NT2/D1 (cell line): ENCODE measurements at regions not wholly inside any gene's neighbourhood (a gene's known extent, or its start where the extent isn't known, plus 50 kb on each side); places are given as distances from the start of the nearest gene placed in this dataset.
A peak's percentile ranks its signal among the peaks of the same experiment; 100 is the strongest.
"Not testable (repeated sequence)": the region's sequence is repeated elsewhere in the genome, so short reads cannot be mapped to it uniquely, and the experiment has no call there.

ENCODE experiments used
- DNase-seq: peaks from one replicate; pipeline ENCODE4 v3.0.0-alpha.2; 2011; ENCODE audit warnings: low read depth, low spot score
- H3K27me3 ChIP-seq: 2 replicates; pipeline ENCODE4 v1.6.0; 2011; ENCODE audit warnings: mild to moderate bottlenecking; ENCODE audit not compliant: insufficient read length, insufficient read depth
- H3K36me3 ChIP-seq: 2 replicates; pipeline ENCODE4 v1.6.1; 2011; ENCODE audit warnings: mild to moderate bottlenecking, low read length, mixed read lengths; ENCODE audit not compliant: insufficient read depth, insufficient read length
- H3K4me1 ChIP-seq: 2 replicates; pipeline ENCODE4 v1.5.1; 2011; ENCODE audit not compliant: insufficient read depth, insufficient read length
- H3K4me3 ChIP-seq: 2 replicates; pipeline ENCODE4 v1.5.1; 2011; ENCODE audit warnings: low read depth; ENCODE audit not compliant: insufficient read length
- H3K9ac ChIP-seq: 2 replicates; pipeline ENCODE4 v1.6.0; 2011; ENCODE audit warnings: low read depth; ENCODE audit not compliant: insufficient read length
- H3K9me3 ChIP-seq: 2 replicates; pipeline ENCODE4 v1.5.1; 2011; ENCODE audit warnings: mild to moderate bottlenecking, low read length; ENCODE audit not compliant: insufficient read depth
- SUZ12 ChIP-seq: IDR thresholded peaks from 2 replicates; pipeline ENCODE4 v1.6.1; 2011; ENCODE audit not compliant: insufficient read length, insufficient read depth; ENCODE audit errors: extremely low read depth
- YY1 ChIP-seq: IDR thresholded peaks from 2 replicates; pipeline ENCODE4 v1.6.1; 2011; ENCODE audit not compliant: insufficient read length, insufficient read depth
- ZNF274 ChIP-seq: IDR thresholded peaks from 2 replicates; pipeline ENCODE4 v1.6.1; 2011; ENCODE audit warnings: mild to moderate bottlenecking, low read depth, low read length

DNA sequence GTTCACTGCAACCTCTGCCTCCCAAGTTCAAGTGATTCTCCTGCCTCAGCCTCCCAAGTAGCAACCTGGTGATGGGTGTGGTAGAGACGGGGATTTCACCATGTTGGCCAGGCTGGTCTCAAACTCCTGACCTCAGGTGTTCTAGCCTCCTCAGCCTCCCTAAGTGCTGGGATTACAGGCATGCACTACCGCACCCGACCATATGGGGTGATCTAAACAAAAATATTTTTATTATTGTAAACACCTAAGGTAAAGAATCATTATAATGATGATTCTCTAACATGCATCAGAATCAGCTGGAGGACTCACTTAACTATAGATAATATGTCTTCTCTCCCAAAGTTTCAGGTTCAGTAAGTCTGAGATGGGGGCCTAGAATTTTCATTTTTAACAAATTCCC, 96.2 kb upstream of the ALG10 start:
- Histone ChIP-seq H3K4me1 (no peaks in the 10 kb centered on the region), H3K9ac (no peak overlapping the region), H3K36me3 (no peaks in the 10 kb centered on the region), H3K27me3 (no peaks in the 10 kb centered on the region), H3K9me3 (peaks cover 29% of the 10 kb centered on the region), H3K4me3 (no peak overlapping the region)
- TF ChIP-seq YY1: no peak
- TF ChIP-seq SUZ12: no peak
- no peak for TF ChIP-seq ZNF274
- no peak for DNase-seq

DNA sequence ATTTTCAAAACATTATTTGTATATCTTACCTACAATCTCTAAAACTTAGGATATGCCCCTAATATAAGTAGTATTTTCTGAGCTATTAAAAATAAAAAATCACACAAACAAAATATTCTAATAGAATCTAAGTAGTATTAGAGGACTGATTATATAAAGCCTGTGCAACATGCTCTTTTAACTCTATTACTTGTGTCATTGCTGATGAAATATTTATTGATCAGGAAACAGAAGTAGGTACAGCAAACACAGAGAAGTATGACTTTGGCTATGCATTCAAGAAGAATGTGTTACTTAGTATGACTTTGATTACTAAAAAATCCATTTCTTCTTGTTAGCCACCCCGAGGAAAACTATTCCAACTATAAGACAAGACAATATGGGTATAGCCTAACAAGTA, 84.6 kb upstream of the ALG10 start:
- not testable (repeated sequence) for DNase-seq, H3K27me3 ChIP-seq, H3K4me3 ChIP-seq, H3K4me1 ChIP-seq, H3K9me3 ChIP-seq, H3K9ac ChIP-seq, H3K36me3 ChIP-seq

DNA sequence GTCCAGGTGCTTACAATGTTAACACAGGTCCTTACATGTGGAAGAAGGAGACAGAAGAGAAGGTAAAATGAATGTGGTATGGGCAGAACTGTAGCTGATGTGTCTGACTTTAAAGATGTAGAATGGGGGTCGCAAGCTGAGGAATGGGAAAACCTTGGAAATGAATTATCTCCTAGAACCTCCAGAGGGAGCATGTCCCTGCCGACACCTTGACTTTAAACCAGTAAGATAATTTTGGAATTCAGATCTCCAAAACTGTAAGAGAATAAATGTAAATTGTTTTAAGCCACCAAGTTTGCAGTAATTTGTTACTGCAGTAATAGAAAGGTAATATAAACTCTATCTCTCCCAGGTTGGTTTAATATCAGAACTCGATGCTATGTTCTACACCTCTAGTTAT, 80.1 kb upstream of the ALG10 start:
- H3K9ac ChIP-seq: no peak overlapping the region
- H3K9me3 ChIP-seq: no peaks in the 10 kb centered on the region
- H3K4me1 ChIP-seq: no peaks in the 10 kb centered on the region
- H3K4me3 ChIP-seq: no peak overlapping the region
- DNase-seq: peak; percentile 27
- no peaks in the 10 kb centered on the region for H3K36me3 ChIP-seq
- no peak for TF ChIP-seq SUZ12
- no peak for TF ChIP-seq YY1
- no peak for TF ChIP-seq ZNF274
- no peaks in the 10 kb centered on the region for H3K27me3 ChIP-seq

DNA sequence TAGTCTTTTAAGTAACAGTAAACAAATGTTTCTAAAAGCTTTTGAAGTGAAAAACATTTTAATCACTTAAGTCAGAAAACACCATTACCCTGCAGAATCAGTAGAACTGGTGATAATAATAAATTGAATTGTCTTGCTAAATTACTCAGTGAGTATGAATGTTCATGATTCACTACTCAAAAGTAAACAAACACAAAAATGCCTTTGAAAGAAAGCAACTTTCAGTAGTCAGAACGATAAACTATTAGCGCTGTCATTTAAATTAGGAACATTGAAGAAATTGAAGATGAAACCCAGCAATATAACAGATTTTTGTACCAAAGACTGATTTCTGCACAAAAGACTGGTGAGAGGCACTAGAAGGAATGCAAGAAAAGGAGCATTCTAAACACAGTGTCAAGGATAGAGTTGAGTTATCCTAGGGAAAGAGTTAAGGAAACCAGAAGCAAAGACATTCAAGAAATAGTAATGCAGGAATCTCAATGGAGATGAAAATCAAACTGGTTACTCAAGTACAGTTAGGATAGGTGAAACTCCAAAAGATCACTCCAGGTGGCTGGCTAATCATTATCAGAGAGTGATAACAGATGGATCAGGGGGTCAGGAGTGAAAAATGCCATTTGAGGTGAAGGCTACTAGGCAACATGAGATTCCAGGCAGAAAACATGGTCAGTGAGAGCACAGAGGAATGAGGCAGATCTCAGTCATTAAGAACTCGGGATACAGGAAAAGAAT, 77.4 kb upstream of the ALG10 start:
- Histone ChIP-seq H3K27me3 (no peaks in the 10 kb centered on the region), H3K4me3 (no peak overlapping the region)
- DNase-seq: no peak

DNA sequence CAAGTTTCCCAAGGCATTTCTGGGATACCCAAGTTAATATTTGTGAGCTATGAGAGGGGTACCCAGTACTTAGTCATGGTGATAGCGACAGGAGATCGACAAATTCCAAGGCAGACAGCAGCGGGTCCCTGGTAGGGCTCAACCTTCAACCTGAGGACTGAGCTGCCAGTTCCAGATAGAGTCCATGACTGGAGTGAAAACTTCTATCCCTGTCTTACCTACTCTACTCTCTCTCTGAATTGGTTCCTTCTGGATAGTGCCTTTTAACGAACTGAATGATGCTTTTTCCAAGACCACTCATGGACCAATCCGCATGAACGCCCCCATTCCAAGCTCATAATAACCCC, 76.9 kb upstream of the ALG10 start:
- peaks cover 19% of the 10 kb centered on the region for H3K9me3 ChIP-seq
- no peaks in the 10 kb centered on the region for H3K36me3 ChIP-seq
- no peaks in the 10 kb centered on the region for H3K4me1 ChIP-seq
- H3K27me3 ChIP-seq: no peaks in the 10 kb centered on the region
- H3K9ac ChIP-seq: no peak overlapping the region
- no peak for DNase-seq
- TF ChIP-seq ZNF274: no peak
- TF ChIP-seq SUZ12: no peak
- no peak overlapping the region for H3K4me3 ChIP-seq

More for the DNA sequence above, 77.4 kb upstream of the ALG10 start:
- H3K9me3 ChIP-seq: peaks cover 14% of the 10 kb centered on the region
- H3K4me1 ChIP-seq: no peaks in the 10 kb centered on the region
- no peaks in the 10 kb centered on the region for H3K36me3 ChIP-seq
- TF ChIP-seq YY1: no peak
- TF ChIP-seq SUZ12: no peak
- TF ChIP-seq ZNF274: no peak
- no peak overlapping the region for H3K9ac ChIP-seq

DNA sequence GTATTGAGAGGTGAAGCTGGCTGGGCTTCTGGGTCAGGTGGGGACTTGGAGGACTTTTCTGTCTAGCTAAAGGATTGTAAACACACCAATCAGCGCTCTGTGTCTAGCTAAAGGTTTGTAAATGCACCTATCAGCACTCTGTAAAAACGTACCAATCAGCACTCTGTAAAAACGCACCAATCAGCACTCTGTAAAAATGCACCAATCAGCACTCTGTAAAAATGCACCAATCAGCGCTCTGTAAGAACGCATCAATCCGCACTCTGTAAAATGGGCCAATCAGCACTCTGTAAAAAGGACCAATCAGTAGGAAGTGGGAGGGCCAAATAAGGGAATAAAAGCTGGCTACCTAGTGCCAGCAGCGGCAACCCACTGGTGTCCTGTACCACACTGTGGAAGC, 56.1 kb upstream of the ALG10 start:
- not testable (repeated sequence) for H3K4me3 ChIP-seq, DNase-seq, H3K27me3 ChIP-seq, H3K9me3 ChIP-seq, H3K4me1 ChIP-seq, H3K9ac ChIP-seq, H3K36me3 ChIP-seq

DNA sequence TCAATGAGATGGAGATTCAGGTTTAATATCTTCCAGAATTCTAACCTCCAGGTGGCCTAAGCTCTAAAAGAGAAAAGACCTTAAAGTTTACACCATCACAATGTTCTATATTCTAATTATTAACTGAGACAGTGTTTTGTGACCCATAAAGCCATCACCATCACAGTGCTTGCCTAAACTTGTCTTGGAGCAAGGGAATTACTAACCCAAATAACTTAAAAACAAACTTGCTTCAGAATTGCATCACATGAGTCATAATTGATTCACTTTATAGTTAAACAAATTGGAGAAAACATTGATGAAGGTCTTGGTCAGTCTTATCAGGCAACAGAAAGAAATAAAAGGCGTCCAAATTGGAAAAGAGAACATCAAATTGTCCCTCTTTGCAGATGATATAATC, 54.5 kb upstream of the ALG10 start:
- DNase-seq: no peak
- no peak overlapping the region for H3K9ac ChIP-seq
- H3K27me3 ChIP-seq: no peaks in the 10 kb centered on the region
- TF ChIP-seq YY1 (no peak), ZNF274 (no peak), SUZ12 (no peak)
- no peak overlapping the region for H3K4me3 ChIP-seq
- no peaks in the 10 kb centered on the region for H3K4me1 ChIP-seq
- no peaks in the 10 kb centered on the region for H3K36me3 ChIP-seq
- H3K9me3 ChIP-seq: peaks cover 7% of the 10 kb centered on the region; the same call in 1 of the 2 replicates
